CD4-positive, alpha-beta T cell (primary cell): ENCODE measurements at regions not wholly inside any gene's neighbourhood (a gene's known extent, or its start where the extent isn't known, plus 50 kb on each side); places are given as distances from the start of the nearest gene placed in this dataset.

Experiments used
- ATAC-seq: fragments of 200-7000 bp; cut with Tn5 transposase; one replicate; pipeline ENCODE4 v1.10.0; 2022; ENCODE audit warnings: mild to moderate bottlenecking; ENCODE audit not compliant: poor library complexity
- CTCF ChIA-PET: fragments of 350-600 bp; sonication (Branson Sonifier 250); formaldehyde crosslinking; loops from one replicate; lab custom pipeline; 2021; ENCODE audit warnings: antibody characterized with exemption, inconsistent platforms; lab: Charles Lee
- POLR2A ChIA-PET: fragments of 350-600 bp; sonication (Branson Sonifier 250); formaldehyde crosslinking; loops from one replicate; lab custom pipeline; 2021; ENCODE audit warnings: antibody characterized with exemption, inconsistent platforms; lab: Charles Lee
- DNase-seq, 14 experiments: peaks; one replicate each; pipeline ENCODE4 v3.0.0-alpha.2; 2013 to 2020; ENCODE audit warnings: mixed read lengths in 2 of 14
- H3K27ac ChIP-seq, 2 donors: one replicate each; pipeline versions ENCODE4 v1.5.1 to v1.7.0; 2013; ENCODE audit warnings: low read length in 2 of 2, low read depth in 1 of 2, mild to moderate bottlenecking in 1 of 2
- H3K27me3 ChIP-seq, 2 experiments: 1 replicate in 1 of 2; 2 replicates in 1 of 2; pipeline versions ENCODE4 v1.6.1 to v1.7.0; 2013; ENCODE audit warnings: low read length in 2 of 2, control low read depth in 1 of 2, mild to moderate bottlenecking in 1 of 2, moderate library complexity in 1 of 2; ENCODE audit not compliant: insufficient read depth in 2 of 2, control insufficient read depth in 1 of 2
- H3K36me3 ChIP-seq: one replicate; pipeline ENCODE4 v1.6.1; 2013; ENCODE audit warnings: low read length, control low read depth; ENCODE audit not compliant: insufficient read depth
- H3K4me1 ChIP-seq: one replicate; pipeline ENCODE4 v1.6.1; 2013; ENCODE audit warnings: low read length, control low read depth; ENCODE audit not compliant: insufficient read depth
- H3K4me3 ChIP-seq: one replicate; pipeline ENCODE4 v1.5.1; 2013; ENCODE audit warnings: mild to moderate bottlenecking, low read length, moderate library complexity
- H3K9me3 ChIP-seq, 2 experiments: 1 replicate in 1 of 2; 2 replicates in 1 of 2; pipeline versions ENCODE4 v1.6.1 to v1.7.0; 2013; ENCODE audit warnings: low read length in 2 of 2, mild to moderate bottlenecking in 2 of 2, control low read depth in 1 of 2, moderate library complexity in 1 of 2; ENCODE audit not compliant: control insufficient read depth in 1 of 2, insufficient read depth in 1 of 2
- H3K27ac Mint-ChIP-seq: one replicate; pipeline ENCODE4 v1.8.0; 2020; ENCODE audit warnings: mixed read lengths
- H3K27me3 Mint-ChIP-seq: one replicate; pipeline ENCODE4 v1.8.0; 2021; ENCODE audit warnings: mixed read lengths
- H3K36me3 Mint-ChIP-seq: one replicate; pipeline ENCODE4 v1.8.0; 2021; ENCODE audit warnings: low read depth, mixed read lengths
- H3K4me1 Mint-ChIP-seq: one replicate; pipeline ENCODE4 v1.8.0; 2021; ENCODE audit warnings: low read depth, mixed read lengths
- H3K4me3 Mint-ChIP-seq: one replicate; pipeline ENCODE4 v1.8.0; 2020; ENCODE audit warnings: mild to moderate bottlenecking, mixed read lengths
- H3K9me3 Mint-ChIP-seq: one replicate; pipeline ENCODE4 v1.8.0; 2020; ENCODE audit warnings: mixed read lengths
- CTCF ChIP-seq: fragments of 200-600 bp; IDR thresholded peaks from one replicate; pipeline ENCODE4 v1.8.0; 2022; ENCODE audit warnings: antibody characterized with exemption, mild to moderate bottlenecking
- intact Hi-C, 2 experiments: fragments of 100-400 bp; cut with DNase I in 1 of 2; cut with micrococcal nuclease in 1 of 2; formaldehyde crosslinking; loops; one replicate each; pipeline versions ENCODE4 v1.15.1 to v1.9.0; 2023 to 2025; cut with DNase I, micrococcal nuclease

GRCh38 chr2:21267232-21267835 lies 143.6 kb downstream of the TDRD15 start:
- Mint-ChIP-seq H3K9me3 (no peaks in the 10 kb centered on the region), H3K27me3 (no peaks in the 10 kb centered on the region), H3K4me1 (no peaks in the 10 kb centered on the region), H3K4me3 (no peak overlapping the region), H3K36me3 (no peaks in the 10 kb centered on the region), H3K27ac (no peak overlapping the region)
- H3K27me3 ChIP-seq = no peaks in the 10 kb centered on the region
- H3K9me3 ChIP-seq = peaks cover 0 to 5% of the 10 kb centered on the region in 2 experiments
- no peak overlapping the region for H3K27ac ChIP-seq
- H3K4me1 ChIP-seq = no peaks in the 10 kb centered on the region
- intact Hi-C loops = no loop called here
- no peak overlapping the region for H3K4me3 ChIP-seq
- TF ChIP-seq CTCF = no peak
- ChIA-PET POLR2A (no interaction called here), CTCF (no interaction called here)
- DNase-seq = no peak
- H3K36me3 ChIP-seq = no peaks in the 10 kb centered on the region
- ATAC-seq = no peak

- DNase-seq (no peak), ATAC-seq (no peak)
- intact Hi-C loops = no loop called here
- Mint-ChIP-seq H3K4me3 (no peak overlapping the region), H3K9me3 (no peaks in the 10 kb centered on the region), H3K27ac (no peak overlapping the region), H3K27me3 (no peaks in the 10 kb centered on the region), H3K36me3 (no peaks in the 10 kb centered on the region), H3K4me1 (no peaks in the 10 kb centered on the region)
- Histone ChIP-seq H3K27me3 (no peaks in the 10 kb centered on the region), H3K4me3 (no peak overlapping the region), H3K27ac (no peak overlapping the region), H3K36me3 (no peaks in the 10 kb centered on the region), H3K4me1 (no peaks in the 10 kb centered on the region), H3K9me3 (peaks cover 0 to 5% of the 10 kb centered on the region in 2 experiments)
- no peak for TF ChIP-seq CTCF
- ChIA-PET POLR2A (no interaction called here), CTCF (no interaction called here)
Observed at GRCh38 chr2:21268197-21268877, 144.6 kb downstream of the TDRD15 start.

GRCh38 chr2:21268878-21269224 lies 145.1 kb downstream of the TDRD15 start:
- Histone ChIP-seq H3K4me1 (no peaks in the 10 kb centered on the region), H3K27me3 (no peaks in the 10 kb centered on the region), H3K27ac (no peak overlapping the region), H3K36me3 (no peaks in the 10 kb centered on the region), H3K4me3 (no peak overlapping the region), H3K9me3 (peaks cover 0 to 5% of the 10 kb centered on the region in 2 experiments)
- ATAC-seq (no peak), DNase-seq (no peak)
- H3K4me1 Mint-ChIP-seq = no peaks in the 10 kb centered on the region
- CTCF ChIA-PET = no interaction called here
- no peaks in the 10 kb centered on the region for H3K9me3 Mint-ChIP-seq
- H3K27ac Mint-ChIP-seq = no peak overlapping the region
- H3K4me3 Mint-ChIP-seq = no peak overlapping the region
- H3K36me3 Mint-ChIP-seq = no peaks in the 10 kb centered on the region
- TF ChIP-seq CTCF = no peak
- no peaks in the 10 kb centered on the region for H3K27me3 Mint-ChIP-seq
- intact Hi-C loops = no loop called here
- POLR2A ChIA-PET = no interaction called here
